GM21423 (cell line): ENCODE measurements at regions not wholly inside any gene's neighbourhood (a gene's known extent, or its start where the extent isn't known, plus 50 kb on each side); places are given as distances from the start of the nearest gene placed in this dataset.
A peak's percentile ranks its signal among the peaks of the same experiment; 100 is the strongest.

Source experiments
- ATAC-seq: cut with Tn5 transposase; IDR thresholded peaks from one replicate; pipeline ENCODE4 v1.9.1; 2021; ENCODE audit warnings: mild to moderate bottlenecking, moderate library complexity; ENCODE audit not compliant: unreplicated experiment

DNA sequence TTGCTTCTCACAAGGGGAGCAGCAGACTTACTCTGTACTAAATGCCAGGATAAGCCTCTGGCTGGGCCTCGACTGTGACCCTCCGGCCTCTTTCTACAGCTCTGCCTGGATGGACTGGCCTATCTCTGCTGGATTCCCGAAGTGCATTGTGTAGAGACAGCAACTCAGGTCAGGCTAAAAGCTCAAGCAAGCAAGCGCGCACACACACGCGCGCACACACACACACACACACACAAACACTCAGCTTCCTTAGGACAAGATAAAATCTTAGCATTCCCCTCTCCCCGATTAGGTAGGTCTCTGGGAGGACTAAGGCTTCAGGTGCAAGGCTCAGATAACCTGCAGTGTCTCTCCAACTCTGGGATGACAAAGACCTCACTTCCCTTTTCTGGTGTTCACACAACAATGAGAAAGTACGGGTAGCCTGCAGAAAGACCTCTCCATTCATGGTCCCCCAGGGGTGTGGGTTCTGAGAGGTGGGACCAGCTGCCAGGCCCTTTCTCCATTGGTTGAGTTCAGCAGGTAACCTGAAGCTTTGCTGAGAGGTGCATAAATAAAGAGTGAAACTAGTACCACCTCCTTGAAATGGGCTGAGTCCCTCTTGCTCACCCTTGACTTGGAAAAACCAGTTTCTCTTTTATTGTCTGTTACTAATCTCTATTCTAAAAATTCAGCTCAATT lies 155.1 kb upstream of the CAMK1G start:
- no peak for ATAC-seq

DNA sequence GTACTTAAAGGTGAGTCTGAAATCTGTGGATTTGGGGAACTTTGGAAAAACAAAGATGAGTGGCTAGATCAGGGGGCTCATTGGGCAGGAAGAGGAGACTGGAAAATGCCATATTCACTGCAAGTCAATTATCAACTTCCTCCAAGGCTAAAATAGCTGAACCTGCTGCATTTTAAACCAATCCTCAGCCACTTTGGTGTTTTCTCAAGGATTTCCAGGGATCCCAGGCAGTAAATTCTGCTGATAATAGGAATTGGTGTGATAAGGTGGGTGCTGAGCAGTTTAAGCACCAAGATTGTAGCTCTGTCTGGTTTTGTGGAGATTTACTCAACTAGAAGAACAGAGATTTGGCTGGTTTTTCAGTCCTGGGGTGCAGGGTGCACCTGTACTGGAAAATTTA lies 153.9 kb upstream of the CAMK1G start:
- ATAC-seq, result no peak

DNA sequence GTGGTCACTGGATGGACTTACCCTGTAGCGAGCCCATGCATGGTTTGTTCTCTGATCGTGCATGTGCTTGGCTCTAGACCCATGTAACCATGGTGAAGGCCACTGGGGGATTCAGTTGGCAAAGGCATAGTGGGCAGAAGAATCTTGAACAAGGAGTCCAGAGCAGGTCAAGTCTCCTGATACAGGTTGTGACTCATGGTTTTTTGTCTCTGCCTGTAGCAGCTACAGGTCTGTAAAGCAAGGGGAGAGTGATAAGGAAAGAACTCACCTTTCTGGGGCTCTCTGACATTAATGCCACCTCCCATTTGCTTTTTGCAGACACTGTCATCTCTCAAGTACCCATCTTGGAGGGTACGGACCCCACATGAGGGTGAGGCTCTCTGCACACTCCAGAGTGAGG lies 153.4 kb upstream of the CAMK1G start:
- ATAC-seq, result no peak

DNA sequence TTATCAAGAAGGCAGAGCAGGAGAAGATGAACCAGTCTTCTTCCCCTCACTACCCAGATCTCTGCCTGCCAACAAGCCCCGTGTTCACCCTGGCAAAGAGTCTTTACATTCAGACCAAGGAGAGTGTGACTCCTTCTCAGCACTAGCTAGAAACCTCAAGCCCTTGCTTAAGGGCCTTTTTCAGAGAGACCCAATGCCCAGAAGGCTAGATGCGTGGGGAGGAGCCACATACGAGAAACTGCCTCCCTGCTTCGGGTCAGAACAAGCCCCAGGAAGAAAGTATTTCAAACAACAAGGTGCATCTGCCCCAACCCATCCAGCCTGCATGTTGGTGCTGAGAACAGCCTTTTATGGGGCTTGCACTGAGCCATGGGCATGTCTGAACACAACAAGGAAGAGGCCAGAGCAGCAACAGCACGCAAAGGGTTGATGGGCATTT lies 152.7 kb upstream of the CAMK1G start:
- ATAC-seq, result no peak

DNA sequence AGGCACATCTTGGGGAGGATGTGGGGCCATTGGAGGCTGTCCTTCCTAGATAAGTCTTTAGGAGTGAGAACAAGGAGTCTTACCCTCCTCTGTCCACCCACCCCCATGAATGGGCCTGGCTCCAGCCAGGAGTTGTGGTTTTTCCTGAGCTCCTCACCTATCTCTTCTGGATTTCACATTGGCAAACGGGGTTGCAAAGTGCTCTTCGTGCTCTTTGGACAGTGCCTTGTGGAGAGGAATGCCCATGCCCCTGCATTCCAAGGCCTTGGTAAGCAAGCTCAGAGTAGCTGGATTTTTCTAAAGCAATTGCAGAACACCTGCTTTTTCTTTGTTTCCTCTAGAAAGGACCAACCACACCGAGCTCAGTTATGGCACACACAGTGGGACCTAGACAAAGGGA lies 152.1 kb upstream of the CAMK1G start:
- no peak for ATAC-seq

DNA sequence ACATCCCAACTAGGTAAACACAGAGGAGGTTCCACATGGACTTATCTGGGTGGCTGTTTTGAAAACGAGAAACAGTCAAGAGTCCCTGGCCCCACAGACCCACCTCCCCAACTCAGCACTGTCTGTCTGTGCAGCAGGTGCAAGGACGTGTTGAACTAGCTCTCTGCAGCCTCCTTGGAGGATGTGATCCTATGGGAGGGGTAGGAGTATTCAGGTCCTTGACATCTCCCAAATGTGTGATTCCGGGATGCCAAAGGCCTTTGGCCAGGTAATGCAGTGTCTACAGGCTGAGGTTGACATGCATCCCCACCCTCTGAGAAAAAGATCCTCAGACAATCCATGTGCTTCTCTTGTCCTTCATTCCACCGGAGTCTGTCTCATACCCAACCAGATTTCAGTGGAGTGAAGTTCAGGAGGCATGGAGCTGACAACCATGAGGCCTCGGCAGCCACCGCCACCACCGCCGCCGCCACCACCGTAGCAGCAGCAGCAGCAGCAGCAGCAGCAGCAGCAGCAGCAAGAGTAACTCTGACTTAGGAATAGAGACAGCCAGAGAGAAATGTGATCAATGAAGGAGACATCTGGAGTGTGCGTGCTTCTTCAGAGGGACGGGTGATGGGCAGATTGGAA lies 151.6 kb upstream of the CAMK1G start:
- ATAC-seq, result no peak

DNA sequence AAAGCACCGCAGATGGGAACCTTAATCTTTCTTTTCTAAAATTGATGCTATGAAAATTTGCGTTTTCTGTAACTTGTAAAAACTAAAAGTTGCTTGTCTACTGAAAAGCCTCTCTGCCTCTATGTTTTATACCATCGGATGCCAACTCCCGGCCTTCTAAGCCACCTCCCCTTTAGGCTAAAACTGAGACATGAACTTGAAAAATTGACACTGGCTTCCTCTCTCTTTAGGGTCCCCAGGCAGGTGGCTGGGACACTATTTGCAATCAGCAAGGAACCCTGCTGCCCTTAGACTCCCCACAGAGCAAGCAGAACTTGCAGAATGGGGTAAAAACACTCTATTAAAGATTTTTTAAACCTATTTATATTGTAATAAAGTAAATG lies 151.1 kb upstream of the CAMK1G start:
- ATAC-seq, result no peak

DNA sequence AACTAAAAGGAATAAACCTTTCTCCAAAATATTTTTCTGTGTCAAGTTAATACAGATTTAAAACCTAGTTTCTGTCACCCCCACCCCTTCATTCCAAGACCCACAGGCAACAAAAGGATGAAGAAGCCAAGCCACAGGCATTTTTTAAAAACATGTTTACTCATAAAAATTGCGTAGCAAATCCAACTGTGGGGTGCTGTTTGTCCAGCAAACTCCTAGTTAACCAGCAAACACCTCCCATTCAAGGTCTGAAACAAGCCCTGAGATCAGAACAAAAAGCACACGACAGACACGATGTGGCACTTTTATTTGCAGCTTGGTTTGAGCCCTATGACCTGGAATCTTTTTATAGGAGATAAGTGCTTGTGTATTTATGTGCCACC lies 149.9 kb upstream of the CAMK1G start:
- ATAC-seq, result no peak

DNA sequence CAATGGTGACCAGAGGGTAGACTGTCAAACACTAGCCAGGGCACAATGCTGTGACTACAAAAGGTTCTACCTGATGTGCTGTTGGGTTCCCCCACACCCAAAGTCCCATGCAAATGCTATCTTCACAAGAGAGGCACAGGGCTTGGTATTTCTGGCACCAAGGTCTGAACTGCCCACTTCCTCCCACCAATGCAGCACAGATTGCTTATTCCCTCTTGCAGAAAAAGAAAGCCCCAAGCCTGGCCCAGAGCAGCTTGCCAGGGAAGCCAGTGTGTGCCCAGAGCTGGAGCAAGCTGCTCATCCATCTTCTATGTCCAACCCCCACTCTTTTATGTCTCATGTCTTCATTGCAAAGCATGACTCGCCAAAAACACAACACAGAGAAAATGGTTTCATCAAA lies 149.4 kb upstream of the CAMK1G start:
- no peak for ATAC-seq

DNA sequence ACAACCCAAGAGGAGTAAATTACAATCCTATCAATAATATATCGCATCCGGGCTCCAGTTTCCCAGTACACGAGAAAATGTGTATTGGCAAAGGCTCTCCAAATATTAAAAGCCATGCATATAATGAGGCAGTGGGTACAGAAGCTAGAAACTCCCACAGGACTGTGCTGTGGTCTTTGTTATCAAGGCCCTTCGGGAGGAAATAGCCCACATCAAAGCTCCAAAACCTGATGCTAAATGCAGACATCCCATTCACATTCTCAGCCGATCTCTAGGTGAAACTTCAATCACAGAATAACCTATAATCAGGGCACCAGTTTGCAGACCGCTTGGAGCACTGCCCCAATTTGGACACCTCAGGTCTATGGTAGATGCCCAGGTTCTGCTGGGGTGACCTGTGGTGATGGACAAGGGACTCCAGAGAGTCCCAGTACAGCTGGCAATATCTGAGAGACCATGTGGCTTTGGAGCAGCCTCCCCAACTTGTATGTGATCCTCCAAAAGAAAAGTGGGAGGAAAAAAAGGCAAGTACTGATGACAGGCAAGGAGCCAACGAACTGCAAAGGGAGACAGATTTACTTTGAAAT lies 148.8 kb upstream of the CAMK1G start:
- ATAC-seq, result no peak

DNA sequence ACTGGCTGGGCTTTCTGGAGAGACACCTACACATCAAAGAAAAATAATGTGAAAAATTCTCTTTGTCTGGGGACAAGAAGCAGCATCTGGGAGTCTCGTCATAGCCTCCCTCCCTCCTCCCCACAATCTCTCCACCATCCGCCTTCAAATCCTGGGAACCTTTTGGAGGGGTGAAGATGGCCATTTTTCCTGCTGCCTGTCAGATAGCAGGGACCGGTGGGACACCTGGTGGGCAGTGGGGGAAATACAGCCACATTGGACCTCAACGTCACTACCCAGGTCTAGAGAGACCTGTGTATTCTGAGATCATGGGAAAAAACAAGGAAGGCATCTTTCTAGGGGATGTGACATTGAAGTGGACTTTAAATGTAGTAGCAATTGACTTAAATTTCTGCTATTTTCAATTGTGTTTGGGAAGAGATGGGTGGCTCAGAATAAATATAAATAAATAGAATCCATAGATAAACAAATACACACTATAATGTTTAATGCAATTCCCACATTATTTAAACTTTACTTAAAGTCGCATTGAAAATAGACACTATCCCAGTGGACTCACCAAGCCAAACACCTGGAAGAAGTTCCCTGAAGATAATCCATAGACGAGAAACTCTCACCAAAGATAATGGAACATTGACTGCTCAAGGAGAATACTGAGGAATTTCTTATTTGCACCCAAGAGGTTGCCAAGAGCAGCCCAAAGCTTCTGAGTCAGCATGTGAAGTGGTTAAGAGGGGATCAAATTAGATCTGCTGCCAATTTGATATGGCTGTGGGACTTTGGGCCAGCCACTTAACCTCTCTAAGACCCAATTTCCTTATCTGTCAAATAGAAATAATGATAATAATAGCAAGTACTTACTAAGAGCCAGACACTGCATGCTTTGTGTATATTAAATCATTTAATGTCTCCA lies 147.6 kb upstream of the CAMK1G start:
- ATAC-seq, result peak; percentile 82

DNA sequence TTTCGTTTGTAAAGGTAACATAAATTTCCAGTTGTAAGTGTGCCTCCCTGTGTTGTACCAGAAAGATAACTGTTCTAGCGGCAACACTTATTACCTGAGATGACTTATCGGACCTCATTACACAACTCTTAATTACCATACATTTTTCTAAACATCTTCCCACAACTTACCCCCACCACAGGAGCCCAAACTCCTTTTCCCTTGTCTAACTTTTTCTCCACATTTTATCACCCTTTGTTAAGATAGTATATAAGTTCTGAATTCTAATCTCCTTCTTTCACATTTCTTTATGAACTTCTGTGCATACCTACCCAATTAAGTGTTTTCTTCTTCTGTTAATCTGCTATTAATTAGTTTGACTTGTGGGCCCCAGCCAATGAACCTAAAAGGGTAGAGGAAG lies 143.7 kb upstream of the CAMK1G start:
- ATAC-seq, result no peak

DNA sequence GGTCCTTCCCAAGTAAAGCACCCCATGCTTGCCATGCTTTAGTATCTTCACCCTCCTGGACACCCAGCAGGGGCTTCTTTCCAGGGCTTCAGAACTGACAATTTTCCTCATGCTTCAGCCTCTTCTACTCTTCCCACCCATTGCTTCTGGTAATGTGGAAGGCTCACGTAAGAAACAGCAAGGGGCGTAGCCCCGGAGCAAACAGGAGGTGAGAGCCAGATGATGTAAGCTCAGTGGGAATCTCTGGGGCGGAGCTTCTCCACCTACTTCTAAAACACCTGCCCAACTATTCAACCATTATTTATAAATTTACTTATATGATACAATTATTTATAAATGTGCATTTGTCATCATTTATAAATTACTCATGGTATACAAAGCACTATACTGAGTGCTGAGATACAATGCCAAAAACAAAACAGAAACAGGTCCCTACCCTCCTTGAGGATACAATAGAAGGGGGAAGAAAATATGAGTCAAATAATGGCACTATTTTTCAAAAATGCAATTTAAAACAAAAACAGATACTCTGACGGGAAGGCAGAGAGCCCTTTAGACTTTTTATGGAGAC lies 140.1 kb upstream of the CAMK1G start:
- no peak for ATAC-seq

DNA sequence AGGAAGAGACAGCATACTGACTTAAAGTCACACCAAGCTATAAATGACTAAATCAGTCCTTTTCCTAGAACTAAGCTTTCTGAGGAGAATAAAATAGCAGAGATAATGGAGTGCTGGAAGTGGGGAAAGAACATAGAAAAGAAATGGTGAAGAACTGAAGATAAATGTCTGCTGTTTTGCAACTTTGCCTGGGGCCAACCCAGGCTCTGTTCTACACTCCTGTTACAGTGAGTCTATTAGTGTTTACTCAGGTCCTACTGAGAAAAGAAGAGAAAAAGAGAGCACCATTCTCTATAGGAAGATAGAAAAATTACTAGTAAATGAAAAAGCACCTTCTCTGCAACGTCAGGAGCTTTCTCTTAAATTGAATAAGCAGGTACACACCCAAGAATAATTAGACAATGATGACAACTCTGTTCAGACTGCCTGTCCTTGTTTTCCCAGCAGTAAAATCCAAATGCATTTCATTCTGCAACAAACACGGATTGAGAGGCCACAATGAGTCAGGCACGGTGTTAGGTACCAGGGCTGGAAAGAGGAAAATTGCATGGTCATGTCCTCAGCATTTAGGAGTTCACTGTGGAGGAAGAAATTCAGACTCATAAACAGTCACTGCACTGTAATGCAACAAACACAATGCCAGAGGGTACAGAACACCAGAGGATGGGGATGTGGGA lies 139.4 kb upstream of the CAMK1G start:
- ATAC-seq, result no peak

DNA sequence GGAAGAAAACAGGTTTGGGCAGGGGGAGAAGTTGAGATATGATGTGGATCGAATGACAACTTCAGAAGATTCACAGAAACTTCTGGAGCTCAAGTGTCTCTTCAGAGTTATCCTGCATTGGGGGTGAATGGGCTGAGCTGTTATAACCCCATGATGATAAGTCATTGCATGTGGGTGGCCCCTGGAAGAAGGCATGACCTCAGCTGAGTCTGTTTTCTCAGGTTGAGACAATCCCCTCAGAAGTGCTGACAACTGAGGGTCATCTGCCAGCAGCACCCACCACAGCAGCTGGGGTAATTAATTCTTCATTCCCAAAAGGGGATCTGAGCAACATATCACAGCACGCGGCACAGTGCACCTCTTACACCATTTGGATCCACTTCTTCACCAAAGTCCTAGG lies 138.6 kb upstream of the CAMK1G start:
- no peak for ATAC-seq

DNA sequence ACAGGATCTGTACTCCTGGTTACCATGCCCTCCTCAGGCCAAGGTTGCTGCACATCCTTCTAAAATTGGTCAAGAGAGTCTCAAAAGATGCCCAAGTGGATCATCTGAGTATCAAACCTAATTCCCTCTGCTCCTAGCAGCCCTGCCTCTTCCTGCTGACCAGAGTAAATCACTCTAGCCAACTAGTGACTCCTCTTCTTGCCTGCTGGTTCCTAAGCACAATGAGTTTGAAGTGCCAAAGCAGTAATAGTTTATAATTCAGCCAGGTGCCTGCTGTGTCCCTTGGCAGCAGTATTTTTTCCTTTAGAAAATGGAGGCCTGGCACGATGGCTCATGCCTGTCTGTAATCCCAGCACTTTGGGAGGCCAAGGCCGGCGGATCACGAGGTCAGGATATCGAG lies 137.9 kb upstream of the CAMK1G start:
- ATAC-seq, result no peak

DNA sequence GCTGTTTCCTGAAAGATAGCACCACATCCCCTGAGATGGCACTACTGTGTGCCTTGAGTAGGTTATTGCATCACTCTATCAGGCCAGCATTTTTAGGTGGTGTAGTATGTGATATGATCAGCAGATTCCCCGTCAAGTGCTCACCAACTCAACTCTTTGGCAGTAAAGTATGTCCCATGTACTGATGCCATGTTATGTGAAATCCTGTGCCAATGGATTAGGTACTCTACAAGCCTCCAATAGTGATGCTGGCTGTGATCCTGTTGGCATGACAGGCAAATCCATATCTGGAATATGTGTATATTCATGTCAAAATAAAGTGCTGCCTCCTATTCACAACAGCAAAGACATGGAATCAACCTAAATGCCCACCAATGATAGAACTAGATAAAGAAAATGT lies 137.2 kb upstream of the CAMK1G start:
- ATAC-seq, result no peak

DNA sequence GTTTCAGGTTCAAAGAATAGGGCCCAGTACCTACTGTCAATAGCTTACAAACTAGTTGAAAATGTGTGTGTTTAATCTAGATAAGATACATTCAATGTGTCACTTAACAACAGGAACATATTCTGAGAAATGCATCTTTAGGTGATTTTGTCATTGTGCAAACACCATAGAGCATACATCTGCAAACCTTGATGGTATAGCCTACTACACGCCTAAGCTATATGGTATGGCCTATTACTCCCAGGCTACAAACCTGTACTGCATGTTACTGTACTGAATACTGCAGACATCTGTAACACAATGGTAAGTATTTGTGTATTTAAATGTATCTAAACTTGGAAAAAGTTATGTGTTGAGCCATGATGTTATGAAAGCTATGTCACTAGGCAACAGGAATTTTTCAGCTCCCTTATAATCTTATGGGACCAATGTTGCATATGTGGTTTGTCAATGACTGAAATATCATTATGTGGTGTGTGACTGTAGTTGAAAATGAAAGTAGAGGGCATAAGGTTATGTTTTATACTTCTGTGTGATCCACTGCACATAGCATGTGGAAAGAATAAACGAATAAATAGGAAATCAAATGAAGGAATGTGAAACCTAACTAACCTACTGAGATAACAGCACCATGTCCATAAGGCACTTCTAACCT lies 129.0 kb upstream of the CAMK1G start:
- ATAC-seq, result no peak

DNA sequence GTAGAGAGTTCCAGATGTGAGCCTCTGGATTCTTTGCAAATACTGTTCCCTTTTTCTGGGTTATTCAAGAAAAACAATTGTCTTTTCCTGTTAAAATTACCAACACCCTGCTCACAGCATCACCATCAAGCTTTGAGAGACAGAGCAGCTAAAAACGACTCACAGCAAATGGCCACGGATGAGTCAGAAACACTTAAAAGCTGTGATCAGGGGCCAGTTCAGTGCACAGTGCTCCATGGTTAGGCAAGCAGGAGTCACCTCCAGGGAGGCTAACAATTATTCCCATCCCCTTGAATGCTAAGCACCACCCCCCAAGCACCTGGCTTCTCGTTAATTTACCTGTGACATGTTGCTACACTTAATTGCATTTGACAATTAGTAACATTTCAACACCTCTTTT lies 128.4 kb upstream of the CAMK1G start:
- ATAC-seq, result no peak

DNA sequence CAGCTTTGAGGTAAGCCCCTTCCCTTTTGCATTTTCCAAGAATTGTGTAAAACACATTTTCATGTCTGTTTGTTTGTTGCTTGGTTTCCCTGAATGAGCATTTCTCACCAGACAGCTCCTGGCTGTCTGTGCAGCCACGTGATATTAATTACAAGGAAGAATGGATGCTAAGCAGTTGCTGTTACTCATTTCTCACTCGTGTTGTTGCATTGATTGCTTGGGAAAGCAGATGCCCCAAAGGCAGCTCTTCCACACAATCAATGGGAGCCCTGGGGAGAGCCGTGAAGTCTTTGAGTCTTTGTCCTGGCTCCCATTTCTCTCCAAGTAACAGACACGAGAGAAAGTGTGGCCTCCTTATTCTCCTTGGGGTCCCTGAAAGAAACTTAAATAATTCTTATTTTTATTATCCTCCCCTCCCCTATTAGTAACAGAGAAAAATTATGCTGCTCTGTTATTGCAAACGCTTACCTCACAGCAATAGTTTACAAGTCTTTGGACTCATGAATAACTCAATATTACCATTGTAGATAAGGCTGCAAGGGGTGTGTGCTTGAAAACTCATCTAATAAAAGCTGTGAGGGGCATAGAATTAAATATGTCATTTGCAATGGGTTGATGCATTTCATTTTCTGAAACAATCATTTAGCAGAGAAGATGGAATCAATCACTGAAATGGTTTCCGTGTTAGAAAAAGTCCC lies 127.7 kb upstream of the CAMK1G start:
- ATAC-seq, result no peak
